HEK293 (cell line): ENCODE measurements at regions not wholly inside any gene's neighbourhood (a gene's known extent, or its start where the extent isn't known, plus 50 kb on each side); places are given as distances from the start of the nearest gene placed in this dataset.

Experiments
- AEBP2 ChIP-seq: fragments of 450-650 bp; formaldehyde crosslinking; IDR thresholded peaks from 2 replicates; pipeline ENCODE4 v1.5.1; 2016; ENCODE audit warnings: missing biosample characterization, missing genetic modification characterization, borderline replicate concordance
- CTCF ChIP-seq: fragments of 450-650 bp; formaldehyde crosslinking; IDR thresholded peaks from 2 replicates; pipeline ENCODE4 v1.5.1; 2016; ENCODE audit warnings: missing biosample characterization, missing genetic modification characterization
- EGR2 ChIP-seq: fragments of 450-650 bp; formaldehyde crosslinking; IDR thresholded peaks from 2 replicates; pipeline ENCODE4 v1.5.1; 2016; ENCODE audit warnings: low read depth, missing biosample characterization, missing genetic modification characterization
- KLF16 ChIP-seq: fragments of 450-650 bp; formaldehyde crosslinking; IDR thresholded peaks from 2 replicates; pipeline ENCODE4 v1.5.1; 2017; ENCODE audit warnings: missing biosample characterization, missing genetic modification characterization
- MYNN ChIP-seq: fragments of 450-650 bp; formaldehyde crosslinking; IDR thresholded peaks from 2 replicates; pipeline ENCODE4 v1.5.1; 2016; ENCODE audit warnings: missing biosample characterization, missing genetic modification characterization, borderline replicate concordance
- TSHZ1 ChIP-seq: fragments of 450-650 bp; formaldehyde crosslinking; IDR thresholded peaks from 2 replicates; pipeline ENCODE4 v1.5.1; 2016; ENCODE audit warnings: missing biosample characterization, missing genetic modification characterization, borderline replicate concordance
- ZFP41 ChIP-seq: fragments of 450-650 bp; formaldehyde crosslinking; IDR thresholded peaks from 2 replicates; pipeline ENCODE4 v1.5.1; 2016; ENCODE audit warnings: missing biosample characterization, missing genetic modification characterization, borderline replicate concordance
- ZNF18 ChIP-seq: fragments of 450-650 bp; formaldehyde crosslinking; IDR thresholded peaks from 2 replicates; pipeline ENCODE4 v1.5.1; 2016; ENCODE audit warnings: missing biosample characterization, missing genetic modification characterization
- ZNF2 ChIP-seq: fragments of 450-650 bp; formaldehyde crosslinking; IDR thresholded peaks from 2 replicates; pipeline ENCODE4 v1.5.1; 2016; ENCODE audit warnings: missing biosample characterization, missing genetic modification characterization

- TF ChIP-seq KLF16 (tag by site-specific recombination): no peak
- no peak for TF ChIP-seq AEBP2 (tag by site-specific recombination)
- no peak for TF ChIP-seq ZNF18 (tag by site-specific recombination)
- TF ChIP-seq CTCF (tag by site-specific recombination): no peak
- no peak for TF ChIP-seq ZFP41
- no peak for TF ChIP-seq TSHZ1 (tag by site-specific recombination)
- no peak for TF ChIP-seq EGR2 (tag by site-specific recombination)
- TF ChIP-seq MYNN (tag by site-specific recombination): no peak
- TF ChIP-seq ZNF2 (tag by site-specific recombination): no peak
Observed at GRCh38 chr20:56928007-56928406, 298.9 kb downstream of the TFAP2C start.
